RPMI7951 (cell line): ENCODE measurements at regions not wholly inside any gene's neighbourhood (a gene's known extent, or its start where the extent isn't known, plus 50 kb on each side); places are given as distances from the start of the nearest gene placed in this dataset.

Source experiments
- DNase-seq: peaks from one replicate; pipeline ENCODE4 v3.0.0-alpha.2; 2012; ENCODE audit warnings: low read depth

DNA sequence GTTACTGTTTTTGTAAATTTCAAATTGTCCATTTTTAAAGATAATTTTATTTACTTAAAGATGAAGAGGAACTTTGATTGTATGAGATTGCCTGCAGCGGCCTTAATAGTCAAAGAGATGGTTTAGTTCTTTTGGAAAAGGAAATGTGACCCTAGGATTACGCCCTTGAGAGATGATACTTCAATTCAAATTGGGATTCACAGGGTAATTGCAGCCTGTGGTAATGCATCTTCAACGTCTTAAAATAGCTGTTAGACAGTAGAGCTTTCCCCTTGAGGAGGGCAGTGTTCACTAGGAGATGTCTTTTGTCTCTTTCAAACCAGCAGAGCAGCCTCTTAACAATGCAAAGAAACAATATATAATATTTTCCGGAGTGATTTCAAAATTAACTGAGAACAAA, 127.1 kb downstream of the TAF11L14 start:
- DNase-seq, result no peak

DNA sequence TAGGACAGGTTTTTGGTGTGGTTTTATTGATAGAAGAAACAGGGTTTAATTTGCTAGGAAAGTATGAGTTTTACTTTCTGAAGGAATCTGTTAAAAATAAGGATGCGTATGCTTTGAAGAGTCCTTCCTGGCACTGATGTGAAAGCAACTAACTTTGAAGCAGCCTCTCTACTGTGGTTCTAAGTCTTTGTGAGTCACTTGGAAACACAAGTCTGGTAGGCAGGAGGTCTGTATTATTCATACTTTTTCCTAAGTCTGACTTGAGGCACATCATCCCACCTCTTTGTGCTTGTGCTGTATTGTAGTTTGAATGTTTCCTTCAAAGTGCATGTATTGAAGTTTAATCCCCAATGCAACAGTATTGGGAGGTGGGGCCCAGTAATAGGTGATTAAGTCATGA, 129.0 kb downstream of the TAF11L14 start:
- DNase-seq, result no peak

DNA sequence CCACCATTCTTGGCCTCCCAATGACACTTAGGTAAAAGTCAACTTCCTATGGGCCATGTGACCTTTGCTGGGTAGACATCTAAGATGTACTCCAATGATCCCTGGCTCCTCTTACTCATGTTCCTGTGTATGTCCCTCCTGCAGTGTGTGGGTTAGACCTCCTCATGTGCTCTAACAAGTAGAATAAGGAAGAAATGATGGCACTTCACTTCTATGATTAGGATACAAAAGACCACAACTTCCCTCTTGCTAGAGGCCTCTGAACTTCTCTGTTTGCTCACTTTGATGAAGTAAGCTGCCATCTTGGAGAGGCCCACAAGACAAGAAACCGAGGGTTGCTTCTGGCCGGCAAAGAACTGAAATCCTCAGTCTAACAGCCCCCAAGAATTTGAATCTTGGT, 131.8 kb downstream of the TAF11L14 start:
- DNase-seq, result no peak

DNA sequence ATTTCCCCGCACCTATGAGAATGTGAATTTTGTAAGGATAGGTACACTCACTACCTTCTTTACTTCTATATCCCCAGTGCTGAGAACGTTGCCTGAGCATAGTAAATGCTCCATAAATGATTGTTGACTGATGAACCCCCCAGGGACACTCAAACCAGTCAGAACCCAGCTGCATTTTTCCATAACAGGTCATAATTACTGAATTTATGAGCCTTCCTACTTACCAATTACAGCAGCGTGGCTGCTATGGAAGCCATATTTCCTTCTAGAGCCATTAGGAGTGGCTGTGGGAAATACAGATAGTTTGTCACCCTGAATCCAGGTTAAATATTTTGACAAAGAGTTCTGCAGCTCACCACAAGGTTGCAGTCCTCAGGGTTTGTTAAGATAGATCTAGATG, 135.0 kb downstream of the TAF11L14 start:
- DNase-seq, result no peak

GRCh38 chr5:17772232-17772631, 138.0 kb downstream of the TAF11L14 start:
- DNase-seq, result no peak

DNA sequence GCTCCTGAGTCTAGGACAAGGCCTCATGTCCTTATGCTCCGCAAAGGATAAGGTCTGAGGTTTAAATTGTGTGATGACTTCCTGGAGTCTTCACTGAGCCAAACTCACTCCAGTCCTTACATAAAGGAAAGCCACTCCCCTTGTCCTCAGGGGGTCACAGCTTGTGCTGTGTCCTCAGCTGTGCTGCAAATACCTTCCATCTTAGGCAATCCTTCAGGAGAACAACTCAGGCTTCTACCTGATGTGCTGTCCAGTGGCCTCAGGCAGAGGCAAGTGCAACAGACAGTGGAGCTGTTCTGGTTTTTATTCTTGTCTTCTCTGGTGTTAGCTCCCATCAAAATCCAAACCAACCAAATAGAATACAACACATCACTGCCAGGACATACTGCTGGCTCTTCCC, 151.5 kb downstream of the TAF11L14 start:
- DNase-seq, result no peak

GRCh38 chr5:17788351-17788750, 154.1 kb downstream of the TAF11L14 start:
- no peak for DNase-seq

- DNase-seq, result no peak
Measured at GRCh38 chr5:17794201-17794600, 159.9 kb downstream of the TAF11L14 start.

DNA sequence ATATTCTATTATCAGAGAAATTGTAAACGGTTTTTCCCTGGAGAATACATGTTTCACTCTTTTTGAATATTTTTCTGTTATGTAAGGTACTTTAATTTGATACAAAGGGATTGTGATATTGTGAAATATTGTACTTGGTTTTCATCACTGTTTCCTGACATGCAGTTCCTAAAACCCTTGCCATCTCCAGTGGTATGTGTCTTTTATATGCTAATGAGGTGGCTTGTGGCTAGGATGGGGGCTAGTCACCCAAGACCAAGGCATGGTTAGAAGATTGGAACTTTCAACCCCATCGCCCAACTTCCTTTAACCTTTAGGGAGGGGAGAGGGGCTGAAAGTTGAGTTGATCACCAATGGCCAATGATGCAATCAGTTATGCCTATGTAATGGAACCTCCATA, 160.6 kb downstream of the TAF11L14 start:
- no peak for DNase-seq

DNA sequence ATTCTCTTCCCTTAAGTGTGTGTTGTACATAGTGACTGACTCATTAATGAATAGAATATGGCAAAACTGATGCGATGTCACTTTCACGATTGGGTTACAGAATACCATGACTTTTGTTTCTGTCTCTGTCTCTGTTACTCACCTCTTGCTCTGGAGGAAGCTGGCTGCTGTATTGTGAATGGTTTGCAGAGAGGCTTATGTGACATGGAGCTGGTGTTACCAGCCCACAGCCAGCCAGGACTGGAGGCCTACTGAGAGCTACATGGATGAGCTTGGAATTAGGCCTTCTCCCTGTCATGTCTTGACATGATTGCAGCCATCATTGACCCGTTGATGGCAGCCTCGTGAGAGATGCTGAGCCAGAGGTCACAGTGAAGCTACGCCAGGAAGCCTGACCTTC, 161.9 kb downstream of the TAF11L14 start:
- no peak for DNase-seq

DNA sequence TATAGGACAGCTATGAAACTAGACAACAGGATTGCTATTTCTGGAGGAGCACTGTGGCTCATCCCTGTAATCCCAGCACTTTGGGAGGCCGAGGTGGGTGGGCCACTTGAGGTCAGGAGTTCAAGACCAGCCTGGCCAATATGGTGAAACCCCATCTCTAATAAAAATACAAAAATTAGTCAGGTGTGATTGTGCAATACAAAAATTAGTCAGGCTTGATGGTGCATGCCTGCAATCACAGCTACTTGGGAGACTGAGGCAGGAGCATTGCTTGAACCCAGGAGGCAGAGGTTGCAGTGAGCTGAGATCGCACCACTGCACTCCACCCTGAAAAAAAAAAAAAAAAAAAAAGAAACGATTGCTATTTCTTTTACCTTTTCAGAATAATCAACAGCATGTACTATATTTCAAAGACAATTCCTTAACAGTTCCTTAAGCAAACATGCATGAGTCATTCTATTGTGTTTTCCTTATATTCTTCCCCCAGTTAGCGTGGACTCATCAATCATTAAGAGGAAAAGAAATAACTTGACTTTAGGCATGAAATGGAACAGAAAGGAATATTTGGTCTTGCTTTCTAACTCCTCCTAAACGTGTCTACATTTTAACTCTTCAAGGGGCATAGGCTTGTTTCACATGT, 162.6 kb downstream of the TAF11L14 start:
- DNase-seq, result no peak

DNA sequence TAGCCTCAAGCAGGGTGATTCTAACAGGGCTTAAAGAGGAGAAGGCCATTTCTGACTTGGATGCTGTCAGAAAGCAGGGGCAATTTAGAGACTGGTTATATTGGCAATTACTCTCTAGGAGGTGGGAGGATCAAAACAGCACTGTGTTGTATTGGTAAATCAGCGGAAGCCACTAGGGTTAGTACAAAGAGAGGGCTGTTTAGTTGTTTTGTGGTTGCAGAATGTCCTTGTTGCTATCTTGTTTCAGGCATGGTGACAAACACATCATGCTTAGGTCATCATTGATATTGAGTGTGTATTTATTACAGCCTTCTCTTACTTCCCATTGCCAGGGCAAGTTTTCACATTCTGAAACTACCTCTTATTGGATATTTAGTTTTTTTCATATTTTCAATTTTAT, 165.3 kb downstream of the TAF11L14 start:
- DNase-seq, result no peak

- no peak for DNase-seq
Measured at GRCh38 chr5:17801595-17801994, 167.3 kb downstream of the TAF11L14 start.

- DNase-seq, result no peak
Measured at GRCh38 chr5:17802256-17802655, 168.0 kb downstream of the TAF11L14 start.

GRCh38 chr5:17803971-17804370, 169.7 kb downstream of the TAF11L14 start:
- DNase-seq, result no peak

- no peak for DNase-seq
Measured at GRCh38 chr5:17805227-17805825, 171.1 kb downstream of the TAF11L14 start.

DNA sequence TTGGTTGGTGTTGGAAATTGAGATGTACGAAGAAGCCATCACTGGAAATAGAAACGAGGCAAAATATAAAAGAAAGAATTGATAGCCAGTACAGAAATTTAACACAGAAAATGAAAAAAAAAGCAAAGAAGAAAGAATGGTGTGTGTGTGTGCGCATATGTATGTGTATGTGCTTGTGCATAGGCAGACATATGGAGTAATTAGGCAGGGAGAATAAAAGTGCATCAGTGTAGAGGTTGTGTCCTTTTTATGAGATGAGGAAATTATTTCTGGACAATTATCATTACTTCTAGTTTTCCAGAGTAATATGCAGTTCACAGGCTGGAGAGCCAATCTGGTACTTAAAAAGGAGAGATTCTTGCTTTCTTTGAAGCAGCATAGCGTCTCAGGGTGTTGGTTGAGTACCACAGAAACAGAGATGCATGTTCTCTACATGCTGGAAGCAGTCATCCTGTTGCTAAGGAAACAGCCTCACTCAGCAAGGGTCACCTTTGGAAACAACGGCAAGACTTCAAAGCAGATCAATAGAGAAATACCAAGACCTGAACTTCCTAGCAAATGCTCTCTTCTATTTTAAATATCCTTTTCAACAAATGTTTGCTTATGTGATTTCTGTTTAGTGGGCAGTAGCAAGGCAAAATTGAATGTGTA, 172.7 kb downstream of the TAF11L14 start:
- no peak for DNase-seq

- DNase-seq, result no peak
Measured at GRCh38 chr5:17808566-17808965, 174.3 kb downstream of the TAF11L14 start.

DNA sequence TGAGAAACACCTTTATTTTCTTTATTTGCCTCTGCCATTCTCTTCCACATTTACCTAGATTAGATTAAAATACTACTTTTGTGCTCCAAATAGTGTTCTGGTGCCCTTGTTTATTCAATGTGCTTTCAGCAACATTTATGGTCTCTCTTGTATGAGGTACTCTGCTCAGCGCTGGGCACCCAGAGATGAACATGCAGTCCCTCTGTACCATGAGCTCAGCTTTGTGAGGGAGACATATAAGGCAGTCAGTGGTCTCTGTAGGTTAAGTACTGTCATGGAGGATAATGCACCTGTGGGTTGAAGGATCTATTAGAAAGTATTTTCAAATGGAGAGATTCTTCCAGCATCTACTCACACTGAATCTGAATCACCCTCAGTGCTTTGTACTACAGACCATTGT, 176.5 kb downstream of the TAF11L14 start:
- DNase-seq, result no peak

DNA sequence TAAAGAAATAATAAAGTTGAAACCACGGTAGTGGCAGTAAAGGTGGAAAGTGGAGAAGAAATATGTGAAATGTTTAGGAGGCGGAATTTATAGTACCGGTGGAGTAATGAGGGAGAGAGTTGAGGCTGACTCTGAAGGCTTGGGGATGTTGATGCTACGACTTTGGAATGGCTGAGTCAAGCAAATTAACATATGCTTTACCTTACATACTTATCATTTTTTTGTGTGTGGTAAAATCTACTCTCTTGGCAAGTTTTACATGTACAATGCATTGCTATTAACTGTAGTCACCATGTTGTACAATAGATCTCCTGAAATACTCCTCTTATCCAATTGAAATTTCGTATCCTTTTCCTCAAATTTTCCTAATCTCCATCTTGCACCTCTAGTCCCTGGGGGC, 179.0 kb downstream of the TAF11L14 start:
- no peak for DNase-seq

DNA sequence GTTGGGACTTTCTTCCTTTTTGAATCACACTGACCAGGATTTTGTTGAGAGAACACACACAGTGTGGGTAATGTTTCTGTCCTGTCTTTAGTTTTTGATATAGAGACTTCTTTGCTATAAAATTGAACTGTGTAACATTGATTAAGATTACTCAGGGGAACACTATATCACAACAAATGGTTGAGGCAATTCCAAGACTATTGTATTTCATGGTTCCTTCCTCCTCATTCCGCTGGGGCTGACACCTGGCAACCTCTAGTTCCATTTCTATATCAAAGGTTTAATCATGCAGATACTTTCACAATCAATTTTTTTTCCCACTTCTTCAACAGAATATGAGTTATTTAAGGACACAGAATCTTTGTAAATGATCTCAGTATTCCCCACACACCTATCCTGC, 182.2 kb downstream of the TAF11L14 start:
- no peak for DNase-seq

- DNase-seq, result no peak
Measured at GRCh38 chr5:17816944-17817343, 182.7 kb downstream of the TAF11L14 start.

GRCh38 chr5:17817990-17818389, 183.7 kb downstream of the TAF11L14 start:
- DNase-seq, result no peak

DNA sequence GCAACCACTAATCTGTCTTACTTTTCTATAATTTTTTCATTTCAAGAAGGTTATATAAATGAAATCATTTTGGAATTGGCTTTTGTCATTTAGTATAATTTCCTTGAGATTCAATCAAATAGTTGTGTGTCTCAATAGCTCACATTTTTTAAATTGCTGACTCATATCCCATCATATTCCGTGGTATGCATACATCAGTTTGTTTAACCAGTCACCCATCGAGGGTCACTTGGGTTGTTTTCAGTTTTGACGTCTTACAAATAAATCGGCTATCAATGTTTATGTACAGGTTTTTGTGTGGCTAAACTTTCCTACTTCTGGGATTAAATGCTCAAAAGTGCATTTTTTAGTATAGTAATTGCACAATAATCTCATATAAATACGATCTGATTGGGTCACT, 185.5 kb downstream of the TAF11L14 start:
- no peak for DNase-seq
